Bronchial epithelial cell (primary cell): ENCODE measurements at regions not wholly inside any gene's neighbourhood (a gene's known extent, or its start where the extent isn't known, plus 50 kb on each side); places are given as distances from the start of the nearest gene placed in this dataset.

Experiments used
- DNase-seq: peaks from one replicate; pipeline ENCODE4 v3.0.0-alpha.2; 2010; ENCODE audit warnings: low read depth
- FAIRE-seq: peaks from 2 replicates; lab custom pipeline; 2011; peaks lifted over from hg19 to GRCh38; lab: Jason Lieb, UNC
- H3K27me3 ChIP-seq: 2 replicates; pipeline ENCODE4 v1.5.1; 2011; ENCODE audit warnings: low read length; ENCODE audit not compliant: control insufficient read depth, insufficient read depth
- H3K36me3 ChIP-seq: 2 replicates; pipeline ENCODE4 v1.5.1; 2011; ENCODE audit warnings: low read length; ENCODE audit not compliant: control insufficient read depth, insufficient read depth
- H3K4me3 ChIP-seq: 2 replicates; pipeline ENCODE4 v1.5.1; 2011; ENCODE audit warnings: mild to moderate bottlenecking, low read depth, low read length, control low read depth
- TF ChIP-seq, protein P1 (sequence below): IDR thresholded peaks from 2 replicates; pipeline ENCODE4 v1.5.1; 2011; ENCODE audit warnings: mild to moderate bottlenecking, moderate library complexity, low read length, control low read depth, inconsistent platforms; ENCODE audit not compliant: insufficient read depth, severe bottlenecking

DNA sequence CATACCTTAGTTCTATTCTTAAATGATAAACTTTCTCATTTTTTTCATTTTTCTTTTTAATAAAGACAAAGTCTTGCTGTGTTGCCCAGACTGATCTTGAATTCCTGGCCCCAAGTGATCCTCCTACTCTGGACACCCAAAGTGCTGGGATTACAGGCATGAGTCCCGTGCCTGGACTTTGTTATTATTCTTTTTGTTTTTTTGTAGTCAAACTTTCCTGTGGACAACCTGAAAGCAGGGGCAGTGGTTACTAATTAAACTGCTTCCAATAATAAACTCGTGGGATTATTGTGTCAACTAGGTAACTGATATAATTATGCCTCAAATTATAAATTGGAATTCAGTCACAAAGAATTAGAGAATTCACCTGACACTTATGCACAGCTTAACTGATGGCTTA is 107.8 kb upstream of the RAPGEF2 start:
- TF ChIP-seq, protein P1, sequence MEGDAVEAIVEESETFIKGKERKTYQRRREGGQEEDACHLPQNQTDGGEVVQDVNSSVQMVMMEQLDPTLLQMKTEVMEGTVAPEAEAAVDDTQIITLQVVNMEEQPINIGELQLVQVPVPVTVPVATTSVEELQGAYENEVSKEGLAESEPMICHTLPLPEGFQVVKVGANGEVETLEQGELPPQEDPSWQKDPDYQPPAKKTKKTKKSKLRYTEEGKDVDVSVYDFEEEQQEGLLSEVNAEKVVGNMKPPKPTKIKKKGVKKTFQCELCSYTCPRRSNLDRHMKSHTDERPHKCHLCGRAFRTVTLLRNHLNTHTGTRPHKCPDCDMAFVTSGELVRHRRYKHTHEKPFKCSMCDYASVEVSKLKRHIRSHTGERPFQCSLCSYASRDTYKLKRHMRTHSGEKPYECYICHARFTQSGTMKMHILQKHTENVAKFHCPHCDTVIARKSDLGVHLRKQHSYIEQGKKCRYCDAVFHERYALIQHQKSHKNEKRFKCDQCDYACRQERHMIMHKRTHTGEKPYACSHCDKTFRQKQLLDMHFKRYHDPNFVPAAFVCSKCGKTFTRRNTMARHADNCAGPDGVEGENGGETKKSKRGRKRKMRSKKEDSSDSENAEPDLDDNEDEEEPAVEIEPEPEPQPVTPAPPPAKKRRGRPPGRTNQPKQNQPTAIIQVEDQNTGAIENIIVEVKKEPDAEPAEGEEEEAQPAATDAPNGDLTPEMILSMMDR = no peak

DNA sequence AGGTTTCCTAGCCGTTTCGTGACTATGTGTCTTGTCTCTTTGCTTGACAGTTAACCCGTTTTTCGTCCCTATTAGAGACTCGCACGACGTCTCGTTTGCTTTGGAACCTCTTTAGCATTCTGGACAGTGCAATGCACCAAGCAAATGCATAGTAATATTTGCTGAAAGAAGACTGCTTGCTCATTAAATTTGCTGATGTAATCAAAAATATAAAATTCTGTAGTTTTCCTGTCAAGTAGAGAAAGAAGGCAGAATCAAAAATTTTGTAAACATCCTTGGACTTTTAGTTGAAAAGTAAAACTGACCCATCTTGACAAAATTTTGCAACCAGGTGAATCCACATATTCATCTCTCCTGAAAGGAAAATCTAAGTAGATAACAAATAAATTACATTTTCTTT is 106.9 kb upstream of the RAPGEF2 start:
- H3K4me3 ChIP-seq = no peak overlapping the region
- FAIRE-seq = no peak
- no peaks in the 10 kb centered on the region for H3K27me3 ChIP-seq
- H3K36me3 ChIP-seq = no peaks in the 10 kb centered on the region
- DNase-seq = no peak
- TF ChIP-seq, protein P1 = no peak

More for the DNA sequence above, 107.8 kb upstream of the RAPGEF2 start:
- no peak for FAIRE-seq
- H3K27me3 ChIP-seq = no peaks in the 10 kb centered on the region
- H3K4me3 ChIP-seq = no peak overlapping the region
- no peak for DNase-seq
- no peaks in the 10 kb centered on the region for H3K36me3 ChIP-seq

DNA sequence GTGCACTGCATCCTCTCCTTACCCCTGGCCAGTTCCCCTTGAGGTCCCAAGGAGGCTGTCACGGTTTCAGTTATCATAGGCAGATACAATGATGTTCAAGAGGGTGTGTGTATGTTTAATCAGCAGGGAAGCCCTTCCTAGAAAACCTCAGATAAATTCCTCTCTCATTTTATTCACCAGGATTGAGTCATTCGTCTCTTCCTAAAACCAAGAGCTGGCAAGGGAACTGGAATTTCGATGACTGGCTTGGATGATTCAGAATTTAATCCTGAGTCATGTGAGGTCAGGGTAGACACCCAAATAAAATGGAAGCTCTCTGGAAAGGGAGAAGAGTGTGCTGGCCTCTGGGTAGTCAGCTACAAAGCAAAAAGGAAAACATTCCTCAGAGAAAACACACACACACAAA is 106.2 kb upstream of the RAPGEF2 start:
- TF ChIP-seq, protein P1 = no peak
- peak; percentile 99 for DNase-seq
- H3K36me3 ChIP-seq = no peaks in the 10 kb centered on the region
- H3K4me3 ChIP-seq = no peak overlapping the region
- FAIRE-seq = peak; percentile 98
- no peaks in the 10 kb centered on the region for H3K27me3 ChIP-seq

DNA sequence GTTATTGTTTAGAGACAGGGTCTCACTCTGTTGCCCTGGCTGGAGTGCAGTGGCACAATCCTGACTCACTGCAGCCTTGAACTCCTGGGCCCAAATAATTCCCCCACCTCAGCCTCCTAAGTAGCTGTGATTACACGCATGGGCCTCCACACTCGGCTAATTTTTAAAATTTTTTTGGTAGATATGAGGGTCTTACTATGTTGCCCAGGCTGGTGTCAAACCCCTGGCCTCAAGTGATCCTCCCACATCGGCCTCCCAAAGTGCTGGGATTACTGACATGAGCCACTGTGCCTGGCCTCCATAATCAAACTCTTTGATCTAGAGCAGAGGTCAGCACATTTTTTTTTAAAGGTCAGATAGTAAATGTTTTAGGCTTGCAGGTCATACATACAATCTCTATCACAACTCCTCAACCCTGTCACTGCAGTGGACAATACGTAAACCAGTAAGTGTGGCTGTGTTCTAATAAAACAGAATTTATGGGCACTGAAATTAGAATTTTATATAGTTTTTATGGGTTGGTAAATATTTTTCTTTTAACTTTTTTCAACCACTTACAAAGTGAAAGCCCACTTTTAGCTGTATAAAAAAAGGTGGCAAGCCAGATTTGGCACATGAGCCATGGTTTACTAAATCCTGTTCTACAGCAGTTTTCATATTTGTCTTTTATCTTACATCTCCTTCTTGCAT is 105.1 kb upstream of the RAPGEF2 start:
- no peaks in the 10 kb centered on the region for H3K36me3 ChIP-seq
- FAIRE-seq = no peak
- TF ChIP-seq, protein P1 = no peak
- no peak overlapping the region for H3K4me3 ChIP-seq
- no peak for DNase-seq
- H3K27me3 ChIP-seq = no peaks in the 10 kb centered on the region

DNA sequence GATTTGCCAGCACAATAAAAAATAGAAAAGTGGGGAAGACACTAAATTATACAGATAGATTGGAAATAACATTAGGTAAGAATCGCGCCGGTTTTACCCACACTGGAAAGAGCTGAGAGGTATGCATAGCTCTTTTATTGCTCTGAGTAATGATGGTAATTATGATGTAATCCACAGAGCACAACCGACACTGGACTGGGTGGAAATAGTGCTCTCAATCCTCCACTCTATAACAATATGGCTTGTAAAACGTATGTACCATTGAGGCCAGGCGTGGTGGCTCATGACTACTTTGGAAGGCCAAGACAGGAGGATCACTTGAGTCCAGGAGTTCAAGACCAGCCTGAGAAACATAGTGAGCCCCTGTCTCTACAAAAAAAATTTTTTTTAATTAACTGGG is 104.3 kb upstream of the RAPGEF2 start:
- TF ChIP-seq, protein P1 = no peak
- DNase-seq = peak; percentile 36
- FAIRE-seq = no peak
- no peaks in the 10 kb centered on the region for H3K27me3 ChIP-seq
- no peak overlapping the region for H3K4me3 ChIP-seq
- no peaks in the 10 kb centered on the region for H3K36me3 ChIP-seq

DNA sequence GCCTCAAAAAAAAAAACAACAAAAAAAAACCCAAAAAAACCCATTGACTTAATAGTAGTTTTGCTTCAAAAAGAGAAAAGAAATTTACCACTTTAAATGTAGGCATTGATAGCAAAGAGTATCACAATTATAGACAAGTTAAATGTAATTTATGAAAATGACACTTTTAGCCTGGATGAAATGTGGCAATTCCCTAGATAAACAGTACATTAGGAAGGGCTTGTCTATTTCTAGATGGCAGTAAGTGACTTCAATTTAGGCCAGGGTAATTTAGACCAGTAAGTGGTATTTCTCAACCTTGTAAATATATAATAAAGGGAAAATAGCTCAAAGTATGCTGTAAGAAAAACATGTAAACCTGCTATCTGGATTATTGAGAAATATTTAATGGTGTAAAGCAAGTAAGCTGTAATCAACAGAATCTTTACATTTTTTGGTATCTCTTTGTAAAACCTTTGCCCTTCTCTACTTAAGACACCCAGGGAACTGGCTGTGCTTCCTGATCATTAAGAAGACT is 103.7 kb upstream of the RAPGEF2 start:
- Histone ChIP-seq H3K36me3 (no peaks in the 10 kb centered on the region), H3K27me3 (no peaks in the 10 kb centered on the region), H3K4me3 (no peak overlapping the region)
- TF ChIP-seq, protein P1 = no peak
- DNase-seq (no peak), FAIRE-seq (no peak)
